Transverse colon (tissue), 4 donors: ENCODE measurements at regions not wholly inside any gene's neighbourhood (a gene's known extent, or its start where the extent isn't known, plus 50 kb on each side); places are given as distances from the start of the nearest gene placed in this dataset.

Source experiments
- DNase-seq: peaks from one replicate; pipeline ENCODE4 v3.0.0-alpha.2; 2019
- H3K27ac ChIP-seq, 4 donors: fragments of 200-600 bp; sonication (generic); 2 replicates each; pipeline ENCODE4 v1.5.1; 2016 to 2018; ENCODE audit warnings: inconsistent platforms in 4 of 4
- H3K27me3 ChIP-seq: fragments of 200-600 bp; sonication (generic); 2 replicates; pipeline ENCODE4 v1.5.1; 2017; ENCODE audit warnings: inconsistent platforms
- H3K36me3 ChIP-seq, 4 donors: fragments of 200-600 bp; sonication (generic); 2 replicates each; pipeline ENCODE4 v1.5.1; 2017 to 2019; ENCODE audit warnings: inconsistent platforms in 4 of 4
- H3K4me1 ChIP-seq, 4 donors: fragments of 200-600 bp; sonication (generic); 2 replicates each; pipeline ENCODE4 v1.5.1; 2017 to 2020; ENCODE audit warnings: inconsistent platforms in 4 of 4
- H3K4me3 ChIP-seq, 4 donors: fragments of 200-600 bp; sonication (generic); 1 replicate in 1 of 4; 2 replicates in 3 of 4; pipeline versions ENCODE4 v1.5.1 to v1.6.1; 2017 to 2019; ENCODE audit warnings: inconsistent platforms in 4 of 4
- H3K9me3 ChIP-seq, 2 donors: fragments of 200-600 bp; sonication (generic); 2 replicates each; pipeline ENCODE4 v1.5.1; 2017 to 2019; ENCODE audit warnings: inconsistent platforms in 2 of 2
- EP300 ChIP-seq: sonication (generic); formaldehyde crosslinking; IDR thresholded peaks from one replicate; pipeline ENCODE4 v1.6.1; 2017; ENCODE audit warnings: antibody characterized with exemption, low read depth
- POLR2A ChIP-seq: fragments of 450-650 bp; IDR thresholded peaks from one replicate; pipeline ENCODE4 v1.6.1; 2016; ENCODE audit warnings: antibody characterized with exemption, mild to moderate bottlenecking, moderate library complexity
- POLR2AphosphoS5 ChIP-seq, 3 donors: sonication (generic); formaldehyde crosslinking; IDR thresholded peaks; one replicate each; pipeline ENCODE4 v1.6.1; 2016; ENCODE audit warnings: antibody characterized with exemption in 3 of 3
- WGBS, 2 donors: methylation state at CpG; one replicate each; pipeline ENCODE4 v1.1.5; 2018; ENCODE audit warnings: low coverage in 1 of 2; 5-methylcytosine and 5-hydroxymethylcytosine counted together
- in situ Hi-C, 4 donors: fragments of 200-750 bp; cut with MboI; loops; one replicate each; pipeline versions ENCODE4 v1.15.0 to v1.15.1; 2017; ENCODE audit warnings: low sequenced_read_pairs in 3 of 4, low pct_ligation_motif_present in 1 of 4, low pct_unique_long_range_greater_than_20kb in 1 of 4
- intact Hi-C: fragments of 100-400 bp; cut with DNase I; formaldehyde crosslinking; loops from one replicate; pipeline ENCODE4 v1.15.1; 2023; ENCODE audit warnings: low total_unique reads
- TF ChIP-seq, protein P1 (sequence below), 5 experiments: fragments of 200-600 bp in 3 of 5; fragments of 450-650 bp in 2 of 5; sonication (generic) in 3 of 5; IDR thresholded peaks; 1 replicate in 2 of 5; 2 replicates in 3 of 5; pipeline ENCODE4 v1.5.1; 2016 to 2017; ENCODE audit warnings: antibody characterized with exemption in 5 of 5, inconsistent platforms in 3 of 5, mild to moderate bottlenecking in 2 of 5, moderate library complexity in 1 of 5

DNA sequence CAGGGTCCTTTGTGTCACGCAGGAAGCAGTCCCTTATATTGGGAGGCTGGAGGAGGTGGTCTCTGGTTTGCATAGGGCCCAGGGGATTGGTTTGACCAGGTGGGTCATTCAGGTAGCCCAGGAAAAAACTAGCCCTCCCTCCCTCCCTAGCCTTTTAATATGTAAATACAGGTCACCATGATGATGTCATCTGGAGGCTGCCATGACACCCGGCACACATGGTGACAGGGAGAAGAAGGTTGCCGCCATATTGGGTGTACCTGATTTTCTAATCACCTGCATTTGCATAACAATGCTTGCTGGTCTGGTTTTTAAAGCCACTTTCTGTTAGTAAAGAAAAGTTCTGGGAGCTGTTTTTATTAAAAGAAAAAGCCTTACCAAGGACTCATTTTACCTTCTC is 791.0 kb upstream of the ADGRL4 start:
- 90% methylated on average over 3 of the region's 3 CpGs; no CpG with 5 or more reads in 1 of the 2 donors for WGBS, 2 donors
- intact Hi-C loops (no loop called here), in situ Hi-C loops (no loop called here)
- Histone ChIP-seq H3K27me3 (no peaks in the 10 kb centered on the region), H3K36me3 (no peaks in the 10 kb centered on the region), H3K4me1 (no peaks in the 10 kb centered on the region), H3K4me3 (no peak overlapping the region), H3K27ac (no peak overlapping the region), H3K9me3 (no peaks in the 10 kb centered on the region)
- TF ChIP-seq POLR2A (no peak), POLR2AphosphoS5 (IDR thresholded peaks at IDR 0.05) (no peak), EP300 (no peak)
- DNase-seq = no peak

DNA sequence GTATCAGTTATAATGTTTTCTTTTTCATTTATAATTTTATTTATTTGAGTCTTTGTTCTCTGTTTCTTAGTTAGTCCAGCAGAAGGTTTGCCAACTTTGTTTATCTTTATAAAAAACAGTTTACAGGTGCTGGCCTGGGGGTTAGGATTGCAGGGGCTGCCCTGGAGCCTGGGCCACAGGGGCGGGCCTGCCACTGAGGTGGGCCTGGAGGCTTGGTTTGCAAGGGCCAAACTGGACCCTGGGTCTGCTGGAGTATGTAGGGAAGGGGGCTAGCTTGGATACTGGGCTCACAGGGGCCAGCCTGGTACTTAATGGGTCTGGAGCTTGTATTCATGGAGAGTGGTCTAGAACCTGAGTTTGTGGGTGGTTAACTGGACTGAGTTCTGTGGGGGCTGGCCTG is 789.9 kb upstream of the ADGRL4 start:
- in situ Hi-C loops (no loop called here), intact Hi-C loops (no loop called here)
- no peak overlapping the region for H3K27ac ChIP-seq
- no peak for DNase-seq
- TF ChIP-seq EP300 (no peak), POLR2AphosphoS5 (IDR thresholded peaks at IDR 0.05) (no peak), POLR2A (no peak)
- TF ChIP-seq, protein P1, sequence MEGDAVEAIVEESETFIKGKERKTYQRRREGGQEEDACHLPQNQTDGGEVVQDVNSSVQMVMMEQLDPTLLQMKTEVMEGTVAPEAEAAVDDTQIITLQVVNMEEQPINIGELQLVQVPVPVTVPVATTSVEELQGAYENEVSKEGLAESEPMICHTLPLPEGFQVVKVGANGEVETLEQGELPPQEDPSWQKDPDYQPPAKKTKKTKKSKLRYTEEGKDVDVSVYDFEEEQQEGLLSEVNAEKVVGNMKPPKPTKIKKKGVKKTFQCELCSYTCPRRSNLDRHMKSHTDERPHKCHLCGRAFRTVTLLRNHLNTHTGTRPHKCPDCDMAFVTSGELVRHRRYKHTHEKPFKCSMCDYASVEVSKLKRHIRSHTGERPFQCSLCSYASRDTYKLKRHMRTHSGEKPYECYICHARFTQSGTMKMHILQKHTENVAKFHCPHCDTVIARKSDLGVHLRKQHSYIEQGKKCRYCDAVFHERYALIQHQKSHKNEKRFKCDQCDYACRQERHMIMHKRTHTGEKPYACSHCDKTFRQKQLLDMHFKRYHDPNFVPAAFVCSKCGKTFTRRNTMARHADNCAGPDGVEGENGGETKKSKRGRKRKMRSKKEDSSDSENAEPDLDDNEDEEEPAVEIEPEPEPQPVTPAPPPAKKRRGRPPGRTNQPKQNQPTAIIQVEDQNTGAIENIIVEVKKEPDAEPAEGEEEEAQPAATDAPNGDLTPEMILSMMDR (IDR thresholded peaks at IDR 0.05) = no peak
- H3K27me3 ChIP-seq = no peaks in the 10 kb centered on the region
- no peaks in the 10 kb centered on the region for H3K36me3 ChIP-seq
- no peaks in the 10 kb centered on the region for H3K9me3 ChIP-seq
- no peaks in the 10 kb centered on the region for H3K4me1 ChIP-seq
- WGBS, 2 donors = 72% methylated on average over 1 of the region's 1 CpG; no CpG with 5 or more reads in 1 of the 2 donors
- no peak overlapping the region for H3K4me3 ChIP-seq

DNA sequence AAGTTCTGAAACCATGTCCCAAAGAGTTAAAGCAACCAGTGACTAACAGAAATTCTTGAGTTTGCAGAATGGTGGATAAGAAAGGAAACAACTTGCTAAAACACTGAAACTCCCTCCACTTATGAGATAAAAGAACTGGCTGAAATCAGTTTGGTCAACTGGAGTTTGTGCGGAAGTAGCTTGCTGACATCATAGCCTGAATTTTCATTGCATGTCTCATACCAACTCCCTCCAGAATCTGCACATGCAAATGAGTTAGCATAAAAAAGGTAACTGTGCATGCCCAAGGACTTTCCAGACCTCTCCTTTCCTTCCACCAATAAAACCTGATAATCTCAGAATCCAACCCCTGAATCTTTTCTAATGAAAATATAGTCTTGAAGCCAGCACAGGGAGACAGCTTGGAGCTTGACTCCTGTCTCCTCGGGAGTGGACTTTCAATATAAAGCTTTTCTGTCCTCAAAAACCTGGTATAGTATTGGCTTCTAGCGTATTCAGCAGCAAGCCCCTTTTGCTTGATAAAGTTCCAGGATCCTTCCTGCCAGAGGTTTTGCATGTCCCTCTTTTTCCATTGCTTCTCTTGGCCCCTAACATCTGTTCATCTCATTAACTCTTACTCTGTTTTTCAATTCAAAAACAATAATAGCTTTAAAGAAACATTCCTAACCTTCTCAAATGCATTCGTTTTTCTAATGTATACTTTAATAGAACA is 785.8 kb upstream of the ADGRL4 start:
- TF ChIP-seq POLR2AphosphoS5 (IDR thresholded peaks at IDR 0.05) (no peak), POLR2A (no peak), EP300 (no peak)
- TF ChIP-seq, protein P1 (IDR thresholded peaks at IDR 0.05) = no peak
- 60 to 68% methylated on average over 3 to 4 of the region's 4 CpGs for WGBS, 2 donors
- H3K4me3 ChIP-seq = no peak overlapping the region
- no peaks in the 10 kb centered on the region for H3K27me3 ChIP-seq
- intact Hi-C loops (no loop called here), in situ Hi-C loops (no loop called here)
- DNase-seq = no peak
- no peaks in the 10 kb centered on the region for H3K9me3 ChIP-seq
- H3K27ac ChIP-seq = no peak overlapping the region
- H3K36me3 ChIP-seq = no peaks in the 10 kb centered on the region
- H3K4me1 ChIP-seq = no peaks in the 10 kb centered on the region

DNA sequence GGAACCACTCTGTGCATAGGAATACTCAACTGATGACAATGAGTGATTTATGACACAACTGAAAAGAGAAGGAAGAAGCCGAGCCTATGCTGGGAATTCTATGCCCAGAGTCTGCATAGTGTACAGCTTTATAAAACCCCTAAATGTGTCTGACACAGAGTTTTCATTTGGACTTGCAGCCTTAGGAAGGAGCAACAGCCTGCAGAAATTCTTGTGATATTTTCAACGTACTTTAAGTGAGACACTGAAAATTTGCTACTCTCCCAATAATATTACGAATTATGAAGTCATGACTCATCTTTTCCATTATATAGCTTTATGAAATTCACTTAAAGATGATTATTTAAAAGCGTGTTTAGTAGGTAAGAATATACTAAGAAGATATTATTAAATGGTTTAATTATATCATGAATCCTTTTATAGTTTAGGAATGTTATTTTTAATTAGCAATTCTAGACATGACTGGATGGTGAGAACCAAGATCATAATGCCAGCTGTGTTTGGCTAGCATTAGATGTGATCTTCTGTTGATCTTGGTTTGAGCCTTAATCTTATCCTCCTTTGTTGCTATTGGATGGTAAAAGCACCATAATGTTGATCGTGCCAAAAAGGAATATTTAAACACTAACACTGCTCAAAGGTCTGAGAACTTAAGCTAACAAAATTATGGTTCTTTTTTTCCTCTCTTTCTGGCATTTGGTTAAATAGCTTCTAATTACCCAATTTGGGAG is 785.1 kb upstream of the ADGRL4 start:
- H3K27me3 ChIP-seq = no peaks in the 10 kb centered on the region
- 55 to 66% methylated on average over 5 of the region's 5 CpGs for WGBS, 2 donors
- intact Hi-C loops (no loop called here), in situ Hi-C loops (no loop called here)
- H3K4me3 ChIP-seq = no peak overlapping the region
- no peaks in the 10 kb centered on the region for H3K36me3 ChIP-seq
- TF ChIP-seq POLR2A = no peak
- no peak for TF ChIP-seq POLR2AphosphoS5 (IDR thresholded peaks at IDR 0.05)
- TF ChIP-seq, protein P1 (IDR thresholded peaks at IDR 0.05) = no peak
- no peak for TF ChIP-seq EP300
- no peaks in the 10 kb centered on the region for H3K9me3 ChIP-seq
- no peak for DNase-seq
- no peak overlapping the region for H3K27ac ChIP-seq
- no peaks in the 10 kb centered on the region for H3K4me1 ChIP-seq
